K562 (cell line): ENCODE measurements at regions not wholly inside any gene's neighbourhood (a gene's known extent, or its start where the extent isn't known, plus 50 kb on each side); places are given as distances from the start of the nearest gene placed in this dataset.

ENCODE experiments used
- ATAC-seq: fragments of 200-7000 bp; cut with Tn5 transposase; 3 replicates; pipeline ENCODE4 v1.9.1; 2020; ENCODE audit warnings: moderate library complexity
- BruUV-seq: library from RNA; stranded (reverse); fragments of 400-500 nt; replicated peaks from 2 replicates; lab custom pipeline; 2021; lab: Mats Ljungman, UMichigan
- CTCF ChIA-PET: fragments of 300-600 bp; formaldehyde crosslinking; extraction: SDS; loops from one replicate; lab custom pipeline; 2021; ENCODE audit warnings: low intra/inter-chr PET ratio; lab: Yijun Ruan, JAX
- POLR2A ChIA-PET: fragments of 300-600, 350-650 bp; sonication (Branson Sonifier 250); formaldehyde crosslinking; extraction: SDS; loops from one replicate; lab custom pipeline; 2021; ENCODE audit warnings: antibody characterized with exemption, inconsistent platforms; lab: Yijun Ruan, JAX
- DNase-seq, 4 experiments: peaks; one replicate each; pipeline versions ENCODE4 v3.0.0 to v3.0.0-alpha.2; 2011 to 2018; ENCODE audit warnings: low spot score in 3 of 4, mixed read lengths in 3 of 4; ENCODE audit errors: extremely low read depth in 1 of 4
- FAIRE-seq: peaks from 2 replicates; lab custom pipeline; 2011; peaks lifted over from hg19 to GRCh38; lab: Jason Lieb, UNC
- H2AFZ ChIP-seq: 2 replicates; pipeline ENCODE4 v1.6.0; 2011; ENCODE audit warnings: low read depth, low read length, control low read depth, inconsistent platforms
- H3K27ac ChIP-seq: fragments of 200-600 bp; 3 replicates; pipeline ENCODE4 v1.8.0; 2011; ENCODE audit warnings: low read depth, mild to moderate bottlenecking, control low read depth, inconsistent platforms, low read length, moderate library complexity, mixed read lengths; ENCODE audit errors: extremely low read depth
- H3K27me3 ChIP-seq, 2 experiments: fragments of 300-600 bp in 1 of 2; 2 replicates in 1 of 2; 3 replicates in 1 of 2; pipeline versions ENCODE4 v1.6.0 to v1.8.0; 2011; ENCODE audit warnings: inconsistent platforms in 2 of 2, low read length in 2 of 2, mild to moderate bottlenecking in 1 of 2, mixed read lengths in 1 of 2, moderate library complexity in 1 of 2; ENCODE audit not compliant: control insufficient read depth in 2 of 2, insufficient read depth in 2 of 2
- H3K36me3 ChIP-seq: fragments of 300-600 bp; 3 replicates; pipeline ENCODE4 v1.8.0; 2011; ENCODE audit warnings: mild to moderate bottlenecking, low read length, inconsistent platforms; ENCODE audit not compliant: control insufficient read depth, insufficient read depth
- H3K4me1 ChIP-seq, 2 experiments: fragments of 200-600 bp in 1 of 2; replicated peaks in 1 of 2; 2 replicates in 1 of 2; 3 replicates in 1 of 2; pipeline versions ENCODE4 v1.5.1 to v1.8.0; 2011; ENCODE audit warnings: inconsistent platforms in 2 of 2, low read length in 2 of 2, mild to moderate bottlenecking in 1 of 2, mixed read lengths in 1 of 2, moderate library complexity in 1 of 2; ENCODE audit not compliant: control insufficient read depth in 2 of 2, insufficient read depth in 2 of 2
- H3K4me2 ChIP-seq: 2 replicates; pipeline ENCODE4 v1.6.1; 2011; ENCODE audit warnings: low read length, control low read depth, inconsistent platforms, mixed read lengths; ENCODE audit not compliant: insufficient read depth
- H3K4me3 ChIP-seq: fragments of 200-600 bp; sonication (generic), shearing (Covaris generic); 2 replicates; pipeline ENCODE4 v1.5.1; 2016; ENCODE audit warnings: control low read depth, inconsistent platforms
- H3K79me2 ChIP-seq: fragments of 200-600 bp; 3 replicates; pipeline ENCODE4 v1.8.0; 2011; ENCODE audit warnings: low read length, inconsistent platforms; ENCODE audit not compliant: control insufficient read depth, insufficient read depth
- H3K9ac ChIP-seq, 2 experiments: 2 replicates each; pipeline versions ENCODE4 v1.6.0 to v1.6.1; 2011; ENCODE audit warnings: low read depth in 2 of 2, low read length in 2 of 2, control low read depth in 1 of 2, inconsistent platforms in 1 of 2, mild to moderate bottlenecking in 1 of 2, mixed read lengths in 1 of 2; ENCODE audit not compliant: insufficient read depth in 1 of 2
- H3K9me1 ChIP-seq: one replicate; pipeline ENCODE4 v1.6.0; 2011; ENCODE audit warnings: inconsistent platforms, mild to moderate bottlenecking, low read length, moderate library complexity; ENCODE audit not compliant: control insufficient read depth, insufficient read depth
- H3K9me3 ChIP-seq: replicated peaks from 2 replicates; pipeline ENCODE4 v1.5.1; 2011; ENCODE audit warnings: low read depth, low read length, inconsistent platforms; ENCODE audit not compliant: control insufficient read depth, insufficient read depth
- H4K20me1 ChIP-seq: replicated peaks from 2 replicates; pipeline ENCODE4 v1.6.1; 2011; ENCODE audit warnings: low read length, inconsistent platforms, mixed read lengths; ENCODE audit not compliant: control insufficient read depth, insufficient read depth
- ADNP ChIP-seq: fragments of 200-800 bp; sonication (Bioruptor generic); IDR thresholded peaks from 2 replicates; pipeline ENCODE4 v1.6.1; 2016; ENCODE audit warnings: missing genetic modification characterization, missing compliant biosample characterization
- ARID2 ChIP-seq: fragments of 450-650 bp; IDR thresholded peaks from 2 replicates; pipeline ENCODE4 v1.6.1; 2017; ENCODE audit warnings: antibody characterized with exemption, mild to moderate bottlenecking
- ATF3 ChIP-seq, 2 experiments: fragments of 450-650 bp in 1 of 2; sonication (generic) in 1 of 2; formaldehyde crosslinking in 1 of 2; IDR thresholded peaks in 1 of 2; conservative IDR thresholded peaks in 1 of 2; 2 replicates each; pipeline versions ENCODE4 v1.6.1 to v1.8.1; 2016 to 2023; ENCODE audit warnings: mild to moderate bottlenecking in 2 of 2, moderate library complexity in 2 of 2, inconsistent platforms in 1 of 2, missing genetic modification reagents in 1 of 2
- JUND ChIP-seq, 2 experiments: IDR thresholded peaks; 2 replicates in 1 of 2; 3 replicates in 1 of 2; pipeline ENCODE4 v1.6.1; 2011; ENCODE audit warnings: borderline replicate concordance in 2 of 2, low read depth in 2 of 2, low read length in 2 of 2, improper control_type of control experiment in 1 of 2, missing biosample characterization in 1 of 2, missing genetic modification characterization in 1 of 2, missing genetic modification reagents in 1 of 2
- NBN ChIP-seq: fragments of 450-650 bp; IDR thresholded peaks from 2 replicates; pipeline ENCODE4 v1.6.1; 2016; ENCODE audit warnings: low read depth, mild to moderate bottlenecking
- NFIC ChIP-seq: fragments of 450-650 bp; IDR thresholded peaks from 2 replicates; pipeline ENCODE4 v1.6.1; 2017; ENCODE audit warnings: mild to moderate bottlenecking, inconsistent platforms
- NUFIP1 ChIP-seq: fragments of 450-650 bp; IDR thresholded peaks from 2 replicates; pipeline ENCODE4 v1.6.1; 2018; ENCODE audit not compliant: partially characterized antibody
- PREB ChIP-seq: sonication (generic); formaldehyde crosslinking; IDR thresholded peaks from 2 replicates; pipeline ENCODE4 v1.8.1; 2023; ENCODE audit warnings: mild to moderate bottlenecking, missing genetic modification reagents
- WGBS: fragments of 100-300 bp; shearing (Covaris generic); methylation state at CpG from one replicate; pipeline ENCODE4 v1.1.6; 2016; ENCODE audit warnings: low coverage, mixed read lengths; ENCODE audit not compliant: insufficient coverage; ENCODE audit errors: missing lambda C conversion rate; 5-methylcytosine and 5-hydroxymethylcytosine counted together
- in situ Hi-C: fragments of 300-500 bp; cut with MboI; formaldehyde crosslinking; loops from 4 replicates; pipeline ENCODE4 v1.15.0; 2018; ENCODE audit warnings: inconsistent platforms, mixed read lengths
- intact Hi-C: fragments of 100-400 bp; cut with micrococcal nuclease; formaldehyde crosslinking; loops from 2 replicates; pipeline ENCODE4 v1.14.2; 2022

GRCh38 chr9:88829276-88829675 lies 162.0 kb upstream of the S1PR3 start:
- intact Hi-C loops (no loop called here), in situ Hi-C loops (no loop called here)
- CTCF ChIA-PET: no interaction called here
- Histone ChIP-seq H3K79me2 (no peaks in the 10 kb centered on the region), H4K20me1 (no peaks in the 10 kb centered on the region), H3K36me3 (no peaks in the 10 kb centered on the region), H3K9me1 (no peaks in the 10 kb centered on the region), H2AFZ (no peak overlapping the region), H3K4me3 (no peak overlapping the region), H3K27ac (no peak overlapping the region), H3K4me2 (no peak overlapping the region), H3K9me3 (no peaks in the 10 kb centered on the region; the same call in 1 of the 2 replicates), H3K4me1 (no peaks in the 10 kb centered on the region; a peak in 1 of 5 replicates), H3K27me3 (peaks cover 0 to 13% of the 10 kb centered on the region in 2 experiments; a peak in 3 of 5 replicates), H3K9ac (no peak overlapping the region)
- no TSS peak for BruUV-seq
- FAIRE-seq: no peak
- POLR2A ChIA-PET: no interaction called here
- ATAC-seq: no peak
- TF ChIP-seq ADNP (tag): no peak
- no peak for TF ChIP-seq NFIC
- no peak for TF ChIP-seq NUFIP1
- TF ChIP-seq ATF3 (IDR thresholded peaks at IDR 0.05): no peak
- no peak for TF ChIP-seq ATF3 (CRISPR knock-in tag; conservative IDR thresholded peaks at IDR 0.05)
- TF ChIP-seq ARID2: no peak
- no peak for TF ChIP-seq PREB (CRISPR knock-in tag)
- no peak for TF ChIP-seq NBN
- no peak for TF ChIP-seq JUND (IDR thresholded peaks at IDR 0.05; ENCODE audit: borderline replicate concordance, low read depth, low read length)
- no peak for TF ChIP-seq JUND (tag; IDR thresholded peaks at IDR 0.05; ENCODE audit: borderline replicate concordance, low read depth, low read length)
- 14% methylated on average over 5 of the region's 6 CpGs for WGBS
- no peak for DNase-seq
